ENCODE measurements at regions not wholly inside any gene's neighbourhood (a gene's known extent, or its start where the extent isn't known, plus 50 kb on each side); places are given as distances from the start of the nearest gene placed in this dataset.

DNA sequence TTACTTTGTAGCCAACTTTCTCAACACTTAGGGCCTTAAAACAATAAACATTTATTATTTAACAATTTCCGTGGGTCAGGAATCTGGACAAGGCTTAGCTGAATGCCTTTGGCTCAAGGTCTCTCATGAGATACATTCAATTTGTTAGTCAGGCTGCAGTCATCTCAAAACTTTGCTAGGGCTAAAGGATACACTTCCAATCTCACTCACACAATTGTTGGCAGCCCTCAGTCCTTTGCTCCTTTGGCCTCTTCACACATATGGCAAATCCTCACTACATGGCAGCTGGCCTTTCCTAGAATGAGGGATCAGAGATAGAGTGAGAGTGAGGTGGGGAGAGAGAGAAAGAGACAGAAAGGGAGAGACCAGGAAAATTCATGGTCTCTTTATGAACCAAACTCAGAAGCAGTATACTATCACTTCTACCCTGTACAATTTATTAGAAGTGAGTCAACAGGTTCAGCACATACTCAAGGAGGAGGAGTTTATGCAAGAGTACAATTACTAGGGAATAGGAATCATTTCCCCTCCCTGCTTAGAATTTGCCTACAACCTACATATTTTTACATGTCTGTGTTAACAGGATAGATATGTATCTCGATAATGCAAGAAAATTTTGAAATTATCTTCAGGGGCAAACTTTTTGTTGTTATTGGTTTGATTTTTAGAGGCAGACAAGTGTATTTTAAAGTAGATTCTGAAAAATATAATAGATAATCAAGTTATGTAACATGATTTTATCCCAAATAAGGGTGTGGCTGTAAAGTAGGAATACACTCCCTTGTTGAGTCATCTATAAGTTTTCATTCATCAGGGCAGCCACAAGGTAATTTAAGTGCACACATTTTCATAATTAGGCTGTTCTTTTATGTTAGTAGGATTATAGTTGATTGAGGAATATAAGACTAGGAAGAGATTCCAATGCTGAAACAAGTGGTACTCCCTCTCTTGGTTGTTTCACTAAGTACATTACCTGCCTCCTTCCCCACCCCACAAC, 85.9 kb upstream of the HMGCLL1 start:
- no peak for DNase-seq (ENCODE audit: low spot score in 2 of 2)
- Histone ChIP-seq H3K4me1 (peaks cover 0 to 25% (median 0%) of the 10 kb centered on the region in 4 donors), H3K4me3 (no peak overlapping the region), H3K9me3 (peaks cover 0 to 18% (median 3%) of the 10 kb centered on the region in 4 donors), H3K36me3 (no peaks in the 10 kb centered on the region), H3K27me3 (no peaks in the 10 kb centered on the region), H3K27ac (no peak overlapping the region)
- 72 to 77% methylated on average over 2 of the region's 2 CpGs for WGBS, 2 donors
- TF ChIP-seq, protein P1, sequence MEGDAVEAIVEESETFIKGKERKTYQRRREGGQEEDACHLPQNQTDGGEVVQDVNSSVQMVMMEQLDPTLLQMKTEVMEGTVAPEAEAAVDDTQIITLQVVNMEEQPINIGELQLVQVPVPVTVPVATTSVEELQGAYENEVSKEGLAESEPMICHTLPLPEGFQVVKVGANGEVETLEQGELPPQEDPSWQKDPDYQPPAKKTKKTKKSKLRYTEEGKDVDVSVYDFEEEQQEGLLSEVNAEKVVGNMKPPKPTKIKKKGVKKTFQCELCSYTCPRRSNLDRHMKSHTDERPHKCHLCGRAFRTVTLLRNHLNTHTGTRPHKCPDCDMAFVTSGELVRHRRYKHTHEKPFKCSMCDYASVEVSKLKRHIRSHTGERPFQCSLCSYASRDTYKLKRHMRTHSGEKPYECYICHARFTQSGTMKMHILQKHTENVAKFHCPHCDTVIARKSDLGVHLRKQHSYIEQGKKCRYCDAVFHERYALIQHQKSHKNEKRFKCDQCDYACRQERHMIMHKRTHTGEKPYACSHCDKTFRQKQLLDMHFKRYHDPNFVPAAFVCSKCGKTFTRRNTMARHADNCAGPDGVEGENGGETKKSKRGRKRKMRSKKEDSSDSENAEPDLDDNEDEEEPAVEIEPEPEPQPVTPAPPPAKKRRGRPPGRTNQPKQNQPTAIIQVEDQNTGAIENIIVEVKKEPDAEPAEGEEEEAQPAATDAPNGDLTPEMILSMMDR (IDR thresholded peaks at IDR 0.05) = no peak
- no peak for TF ChIP-seq EP300 (IDR thresholded peaks at IDR 0.05)
- TF ChIP-seq POLR2A (IDR thresholded peaks at IDR 0.05) = no peak

DNA sequence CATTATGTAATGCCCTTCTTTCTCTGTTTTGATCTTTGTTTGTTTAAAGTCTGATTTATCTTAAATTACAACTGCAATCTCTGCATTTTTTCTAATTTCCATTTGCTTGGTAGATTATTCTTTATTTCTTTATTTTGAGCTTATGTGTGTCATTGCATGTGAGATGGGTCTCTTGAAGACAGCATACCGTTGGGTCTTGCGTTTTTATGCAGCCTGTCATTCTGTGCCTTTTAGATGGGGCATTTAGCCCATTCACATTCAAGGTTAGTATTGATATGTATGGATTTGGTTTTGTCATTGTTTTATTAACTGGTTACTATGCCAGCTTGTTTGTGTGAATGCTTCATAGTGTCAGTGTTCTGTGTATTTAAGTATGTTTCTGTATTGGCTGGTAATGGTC, 84.9 kb upstream of the HMGCLL1 start:
- no peak for DNase-seq (ENCODE audit: low spot score in 2 of 2)
- WGBS, 2 donors = 89 to 90% methylated on average over 2 of the region's 2 CpGs
- no peak overlapping the region for H3K27ac ChIP-seq
- H3K4me3 ChIP-seq = no peak overlapping the region
- no peaks in the 10 kb centered on the region for H3K36me3 ChIP-seq
- H3K4me1 ChIP-seq = peaks cover 0 to 25% (median 0%) of the 10 kb centered on the region in 4 donors
- H3K9me3 ChIP-seq = peaks cover 0 to 18% (median 3%) of the 10 kb centered on the region in 4 donors
- H3K27me3 ChIP-seq = no peaks in the 10 kb centered on the region
- TF ChIP-seq POLR2A (IDR thresholded peaks at IDR 0.05) (no peak), EP300 (IDR thresholded peaks at IDR 0.05) (no peak)
- TF ChIP-seq, protein P1 (IDR thresholded peaks at IDR 0.05) = no peak

DNA sequence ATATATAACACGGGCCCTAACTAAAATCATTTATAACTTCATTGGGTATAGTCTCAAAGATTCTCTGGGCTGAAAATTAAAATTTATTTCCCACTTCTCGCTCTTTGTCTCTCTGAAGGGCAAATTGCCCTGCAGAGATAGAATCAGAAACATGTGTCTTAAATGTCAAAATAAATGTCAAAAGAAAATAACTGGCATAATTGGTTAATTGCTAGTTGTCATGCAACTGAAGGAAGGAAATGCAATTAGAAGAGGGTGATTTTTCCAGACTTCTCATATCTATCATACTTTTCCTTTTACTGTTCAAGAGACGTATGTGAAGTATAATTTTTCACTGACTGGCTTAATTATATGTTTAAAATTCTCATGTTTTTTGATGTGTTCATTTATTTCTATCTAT, 80.3 kb upstream of the HMGCLL1 start:
- 76 to 89% methylated on average over 3 of the region's 3 CpGs for WGBS, 2 donors
- TF ChIP-seq POLR2A (IDR thresholded peaks at IDR 0.05) = no peak
- TF ChIP-seq EP300 (IDR thresholded peaks at IDR 0.05) = no peak
- TF ChIP-seq, protein P1 (IDR thresholded peaks at IDR 0.05) = no peak
- Histone ChIP-seq H3K9me3 (peaks cover 0 to 27% (median 6%) of the 10 kb centered on the region in 4 donors), H3K27ac (no peak overlapping the region), H3K36me3 (no peaks in the 10 kb centered on the region), H3K27me3 (no peaks in the 10 kb centered on the region), H3K4me3 (no peak overlapping the region), H3K4me1 (no peaks in the 10 kb centered on the region)
- DNase-seq (ENCODE audit: low spot score in 2 of 2) = no peak

DNA sequence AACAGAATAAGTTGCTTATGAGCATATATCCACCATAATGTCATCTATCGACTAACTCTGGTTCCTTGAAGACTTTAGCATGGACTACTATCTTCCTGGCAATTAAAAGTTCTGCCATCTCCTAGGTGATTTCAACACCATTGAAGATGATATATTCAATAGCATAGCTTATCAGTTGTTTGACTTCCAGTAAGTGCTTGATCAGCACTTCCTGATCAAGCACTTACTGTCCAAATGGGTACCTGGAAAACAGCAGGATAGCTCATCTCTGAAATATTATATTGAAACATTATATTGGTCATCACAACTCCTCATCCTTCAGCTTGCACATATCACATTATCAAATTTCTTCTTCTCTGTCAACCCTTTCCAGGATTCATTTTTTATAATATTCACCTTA, 75.5 kb upstream of the HMGCLL1 start:
- Histone ChIP-seq H3K4me3 (no peak overlapping the region), H3K27ac (no peak overlapping the region)

More for the DNA sequence above, 75.5 kb upstream of the HMGCLL1 start:
- no peak for DNase-seq (ENCODE audit: low spot score in 2 of 2)
- Histone ChIP-seq H3K4me1 (no peaks in the 10 kb centered on the region), H3K27me3 (no peaks in the 10 kb centered on the region), H3K9me3 (peaks cover 0 to 9% (median 3%) of the 10 kb centered on the region in 4 donors), H3K36me3 (no peaks in the 10 kb centered on the region)
- 86 to 98% methylated on average over 1 of the region's 1 CpG for WGBS, 2 donors
- TF ChIP-seq EP300 (IDR thresholded peaks at IDR 0.05) (no peak), POLR2A (IDR thresholded peaks at IDR 0.05) (no peak)
- TF ChIP-seq, protein P1 (IDR thresholded peaks at IDR 0.05) = no peak

Data from tibial nerve (tissue), 4 donors.